GM12875 (cell line): ENCODE measurements at regions not wholly inside any gene's neighbourhood (a gene's known extent, or its start where the extent isn't known, plus 50 kb on each side); places are given as distances from the start of the nearest gene placed in this dataset.

Experiments
- H3K4me3 ChIP-seq: one replicate; pipeline ENCODE4 v1.5.1; 2011; ENCODE audit warnings: low read depth, low read length, control low read depth
- TF ChIP-seq, protein P1 (sequence below): IDR thresholded peaks from 2 replicates; pipeline ENCODE4 v1.5.1; 2011; ENCODE audit warnings: low read depth, mild to moderate bottlenecking, control low read depth, inconsistent platforms, low read length, moderate library complexity, borderline replicate concordance; ENCODE audit not compliant: insufficient read depth

DNA sequence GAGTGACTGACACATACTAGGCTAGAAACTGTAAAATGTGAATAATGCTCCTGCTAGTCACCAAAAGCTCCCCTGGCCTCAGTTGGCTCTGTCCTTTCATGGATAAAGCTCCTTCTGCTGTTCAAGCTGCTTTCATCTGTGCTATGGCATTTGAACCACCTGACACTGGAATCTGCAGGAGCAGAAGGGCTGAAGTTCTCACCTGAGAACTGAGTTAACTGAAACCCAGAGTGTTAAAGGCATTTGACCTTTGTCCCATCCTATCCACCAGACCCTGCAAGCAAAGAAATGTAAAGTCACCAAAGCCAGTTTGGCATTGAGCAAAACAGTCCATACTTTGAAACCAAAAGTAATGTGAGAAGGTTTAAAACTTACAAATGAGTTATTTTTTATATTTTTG is 77.7 kb downstream of the BMP2 start:
- no peak overlapping the region for H3K4me3 ChIP-seq
- TF ChIP-seq, protein P1, sequence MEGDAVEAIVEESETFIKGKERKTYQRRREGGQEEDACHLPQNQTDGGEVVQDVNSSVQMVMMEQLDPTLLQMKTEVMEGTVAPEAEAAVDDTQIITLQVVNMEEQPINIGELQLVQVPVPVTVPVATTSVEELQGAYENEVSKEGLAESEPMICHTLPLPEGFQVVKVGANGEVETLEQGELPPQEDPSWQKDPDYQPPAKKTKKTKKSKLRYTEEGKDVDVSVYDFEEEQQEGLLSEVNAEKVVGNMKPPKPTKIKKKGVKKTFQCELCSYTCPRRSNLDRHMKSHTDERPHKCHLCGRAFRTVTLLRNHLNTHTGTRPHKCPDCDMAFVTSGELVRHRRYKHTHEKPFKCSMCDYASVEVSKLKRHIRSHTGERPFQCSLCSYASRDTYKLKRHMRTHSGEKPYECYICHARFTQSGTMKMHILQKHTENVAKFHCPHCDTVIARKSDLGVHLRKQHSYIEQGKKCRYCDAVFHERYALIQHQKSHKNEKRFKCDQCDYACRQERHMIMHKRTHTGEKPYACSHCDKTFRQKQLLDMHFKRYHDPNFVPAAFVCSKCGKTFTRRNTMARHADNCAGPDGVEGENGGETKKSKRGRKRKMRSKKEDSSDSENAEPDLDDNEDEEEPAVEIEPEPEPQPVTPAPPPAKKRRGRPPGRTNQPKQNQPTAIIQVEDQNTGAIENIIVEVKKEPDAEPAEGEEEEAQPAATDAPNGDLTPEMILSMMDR: no peak

DNA sequence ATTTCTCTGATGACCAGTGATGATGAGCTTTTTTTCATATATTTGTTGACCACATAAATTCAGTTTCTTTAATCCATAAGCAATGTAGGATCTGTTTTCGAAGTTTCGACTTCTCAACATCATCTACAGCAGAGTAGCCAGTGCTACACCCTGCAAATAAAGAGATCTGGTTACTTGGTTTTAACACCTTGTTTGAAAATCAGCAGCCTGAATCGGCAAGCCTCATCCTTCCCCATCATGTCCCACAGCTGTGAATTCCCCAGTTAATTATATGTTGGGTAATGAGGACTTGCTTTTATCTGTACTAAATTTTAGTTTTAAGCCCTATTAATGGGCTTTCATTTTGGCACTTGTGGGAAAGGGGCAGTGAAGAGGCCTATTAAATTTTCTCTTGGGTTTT is 80.6 kb downstream of the BMP2 start:
- TF ChIP-seq, protein P1: no peak
- H3K4me3 ChIP-seq: no peak overlapping the region

DNA sequence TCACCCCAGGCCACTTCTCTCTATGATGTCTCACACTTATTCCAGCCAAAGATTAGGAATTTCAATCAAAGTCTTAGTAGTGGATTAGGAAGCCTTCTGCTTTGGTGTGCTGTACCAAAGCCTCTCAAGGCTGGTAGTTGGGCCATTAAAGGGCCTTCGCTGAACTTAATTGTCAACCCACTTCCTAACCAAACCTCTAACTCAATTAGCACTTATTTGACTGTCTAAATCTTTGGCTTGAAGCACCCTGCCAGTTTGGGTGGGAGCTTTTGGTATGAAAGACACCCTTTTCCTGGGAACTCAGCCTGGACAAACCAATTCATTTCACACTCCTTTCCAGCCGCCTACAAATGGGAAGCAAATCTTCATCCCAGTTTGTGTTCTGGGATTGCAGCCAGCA is 81.5 kb downstream of the BMP2 start:
- TF ChIP-seq, protein P1: no peak
- no peak overlapping the region for H3K4me3 ChIP-seq

DNA sequence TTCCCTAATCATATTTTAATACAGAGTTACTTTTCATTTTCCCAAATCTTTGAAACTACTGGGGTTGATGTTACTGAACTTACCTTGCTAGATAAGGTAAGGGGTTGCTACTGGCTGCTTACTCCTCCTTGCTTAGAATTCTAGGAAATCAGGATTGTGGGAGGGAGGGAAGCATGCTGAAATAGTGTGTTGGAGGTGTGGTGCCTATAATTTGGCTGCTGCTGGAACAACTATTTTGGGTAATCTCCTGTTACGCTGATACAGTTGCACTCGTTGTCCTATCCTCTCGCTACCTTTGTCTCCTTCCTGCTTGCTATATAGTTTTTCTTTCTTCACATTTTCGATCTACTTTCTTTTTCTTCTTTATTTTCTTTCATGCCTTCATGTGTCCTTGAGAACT is 83.7 kb downstream of the BMP2 start:
- TF ChIP-seq, protein P1: no peak
- H3K4me3 ChIP-seq: no peak overlapping the region

DNA sequence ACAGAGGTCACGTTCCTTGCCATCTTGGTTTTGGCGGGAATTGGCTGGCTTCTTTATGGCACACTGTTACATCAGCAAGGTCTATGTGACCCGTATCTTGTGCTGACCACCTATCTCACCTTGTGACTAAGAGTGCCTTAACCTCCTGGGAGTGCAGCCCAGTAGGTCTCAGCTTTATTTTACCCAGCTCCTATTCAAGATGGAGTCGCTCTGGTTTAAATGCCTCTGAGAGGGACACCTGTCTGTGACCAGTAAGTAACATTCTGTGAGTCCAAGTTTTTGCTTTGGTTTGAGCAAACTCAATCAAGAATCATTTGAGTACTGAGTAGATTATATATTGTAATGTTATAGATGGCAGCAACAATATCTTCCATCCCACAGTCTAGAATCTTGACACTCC is 85.0 kb downstream of the BMP2 start:
- H3K4me3 ChIP-seq: no peak overlapping the region

DNA sequence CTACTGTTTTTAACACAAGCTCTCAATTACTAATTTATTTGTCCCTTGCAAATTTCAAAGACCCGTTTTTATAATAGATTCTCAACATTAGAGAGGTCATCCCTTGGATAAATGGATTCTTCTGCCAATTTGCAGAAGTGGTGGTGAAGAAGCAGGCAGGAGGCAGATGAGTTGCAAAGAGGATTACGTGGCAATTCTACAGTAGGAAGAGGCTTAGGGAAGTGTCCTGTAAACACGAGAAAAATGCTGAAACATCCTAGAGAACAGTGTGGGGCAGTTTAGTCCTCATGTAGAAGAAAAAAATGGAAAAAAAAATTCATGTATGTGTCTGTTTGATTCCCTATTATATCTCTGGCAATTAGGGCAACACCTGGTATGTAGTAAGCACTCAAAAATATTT is 87.6 kb downstream of the BMP2 start:
- no peak overlapping the region for H3K4me3 ChIP-seq
- TF ChIP-seq, protein P1: no peak

More for the DNA sequence above, 85.0 kb downstream of the BMP2 start:
- TF ChIP-seq, protein P1: no peak

DNA sequence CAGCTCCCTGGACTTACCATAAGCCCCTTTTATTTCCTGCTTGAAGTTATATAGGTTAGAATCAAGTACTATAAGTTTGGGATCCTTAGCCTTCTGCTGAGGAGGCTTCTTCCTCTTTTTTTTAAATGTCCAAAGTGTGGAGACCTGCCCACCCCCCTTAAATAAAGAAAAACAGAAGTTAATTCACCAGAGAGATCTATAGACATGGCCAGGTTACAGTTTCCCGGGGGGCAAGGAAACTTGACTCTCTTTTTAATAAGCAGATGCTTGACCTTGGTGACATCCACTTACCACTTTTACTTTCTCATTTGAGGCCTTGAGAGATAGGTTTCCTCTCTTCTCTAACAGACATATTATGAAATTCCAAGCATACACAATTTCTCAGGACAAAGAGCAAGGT is 88.3 kb downstream of the BMP2 start:
- no peak overlapping the region for H3K4me3 ChIP-seq
- TF ChIP-seq, protein P1: no peak
